Dendritic cell treated with granulocyte-macrophage colony-stimulating factor and Interleukin-4, amounts not matched to agents 40 ng/mL and 50 ng/mL, for 4 days (primary cell): ENCODE measurements at regions not wholly inside any gene's neighbourhood (a gene's known extent, or its start where the extent isn't known, plus 50 kb on each side); places are given as distances from the start of the nearest gene placed in this dataset.

Experiments used
- H3K27ac Mint-ChIP-seq: one replicate; pipeline ENCODE4 v1.8.0; 2022; ENCODE audit warnings: mild to moderate bottlenecking, mixed read lengths
- H3K27me3 Mint-ChIP-seq: one replicate; pipeline ENCODE4 v1.8.0; 2022; ENCODE audit warnings: mild to moderate bottlenecking, mixed read lengths
- H3K36me3 Mint-ChIP-seq: one replicate; pipeline ENCODE4 v1.8.0; 2022; ENCODE audit warnings: low read depth, mixed read lengths
- H3K4me1 Mint-ChIP-seq: one replicate; pipeline ENCODE4 v1.8.0; 2022; ENCODE audit warnings: low read depth, mixed read lengths
- H3K4me3 Mint-ChIP-seq: one replicate; pipeline ENCODE4 v1.8.0; 2022; ENCODE audit warnings: mild to moderate bottlenecking, moderate library complexity, mixed read lengths
- H3K9me3 Mint-ChIP-seq: one replicate; pipeline ENCODE4 v1.8.0; 2022; ENCODE audit warnings: mixed read lengths
- intact Hi-C: fragments of 100-400 bp; cut with micrococcal nuclease; formaldehyde crosslinking; loops from one replicate; pipeline ENCODE4 v1.15.0; 2022

DNA sequence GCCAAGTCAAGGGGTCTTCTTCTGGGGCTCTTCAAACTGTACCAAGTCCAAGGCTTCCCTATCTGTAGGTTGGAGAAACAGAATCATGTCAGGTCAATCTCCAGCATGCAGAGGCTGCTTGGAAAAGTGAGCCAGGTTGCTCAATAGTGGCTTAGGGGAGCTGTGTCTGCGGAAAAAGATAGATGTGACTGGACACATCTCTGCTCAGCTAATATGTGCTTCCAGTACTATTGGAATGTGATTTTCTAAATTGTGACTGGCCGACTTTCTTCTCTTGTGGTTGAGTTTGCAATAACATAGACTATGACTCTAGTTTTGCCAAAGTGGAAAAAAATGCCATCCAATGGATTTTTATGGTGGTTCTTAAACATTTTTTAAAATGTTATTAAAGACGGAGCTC is 136.7 kb downstream of the BOD1 start:
- H3K27me3 Mint-ChIP-seq: peaks cover 5% of the 10 kb centered on the region
- H3K4me1 Mint-ChIP-seq: no peaks in the 10 kb centered on the region
- H3K36me3 Mint-ChIP-seq: no peaks in the 10 kb centered on the region
- H3K9me3 Mint-ChIP-seq: no peaks in the 10 kb centered on the region
- H3K27ac Mint-ChIP-seq: no peak overlapping the region
- intact Hi-C loops: no loop called here
- H3K4me3 Mint-ChIP-seq: no peak overlapping the region

DNA sequence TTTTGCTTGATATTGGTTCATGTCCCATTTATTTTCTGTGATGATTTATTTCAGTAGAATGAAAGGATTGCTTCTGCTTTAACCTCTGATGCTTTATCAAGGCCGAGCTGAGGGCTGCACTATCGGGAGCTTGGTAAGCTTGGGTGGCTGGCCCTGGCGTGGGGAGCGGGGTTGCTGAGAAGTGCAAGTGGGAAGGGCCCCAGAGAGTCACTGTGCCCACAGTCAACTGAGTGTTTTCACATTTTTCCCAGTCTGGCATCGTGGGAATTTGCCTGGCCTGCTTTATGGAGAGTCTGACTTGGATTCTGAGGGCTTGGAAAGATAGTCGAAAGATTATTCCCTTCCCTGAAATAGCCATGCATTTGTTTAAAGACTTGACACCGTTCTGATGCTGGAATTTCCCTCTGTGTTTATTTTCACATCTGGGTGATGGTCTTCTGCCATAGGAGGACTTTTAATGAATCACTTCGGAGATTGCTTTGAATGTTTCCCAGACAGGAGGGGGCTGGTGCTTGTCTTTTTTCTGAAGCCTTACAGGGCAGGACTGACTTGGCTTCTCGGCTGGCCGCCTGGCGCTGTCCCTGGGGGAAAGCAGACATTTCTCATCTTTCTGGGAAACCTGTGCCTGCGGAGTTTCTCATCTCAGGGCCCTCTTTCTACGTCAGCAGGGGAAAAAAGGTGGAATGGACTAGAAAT is 139.0 kb downstream of the BOD1 start:
- H3K36me3 Mint-ChIP-seq: no peaks in the 10 kb centered on the region

GRCh38 chr5:173475780-173476179 is 140.7 kb downstream of the BOD1 start:
- H3K27ac Mint-ChIP-seq: no peak overlapping the region
- H3K36me3 Mint-ChIP-seq: no peaks in the 10 kb centered on the region
- intact Hi-C loops: no loop called here
- H3K9me3 Mint-ChIP-seq: no peaks in the 10 kb centered on the region
- H3K4me1 Mint-ChIP-seq: no peaks in the 10 kb centered on the region
- peaks cover 14% of the 10 kb centered on the region for H3K27me3 Mint-ChIP-seq
- H3K4me3 Mint-ChIP-seq: no peak overlapping the region

More for the DNA sequence above, 139.0 kb downstream of the BOD1 start:
- Mint-ChIP-seq H3K4me1 (no peaks in the 10 kb centered on the region), H3K27ac (no peak overlapping the region), H3K27me3 (peaks cover 14% of the 10 kb centered on the region), H3K4me3 (no peak overlapping the region), H3K9me3 (no peaks in the 10 kb centered on the region)
- intact Hi-C loops: no loop called here

DNA sequence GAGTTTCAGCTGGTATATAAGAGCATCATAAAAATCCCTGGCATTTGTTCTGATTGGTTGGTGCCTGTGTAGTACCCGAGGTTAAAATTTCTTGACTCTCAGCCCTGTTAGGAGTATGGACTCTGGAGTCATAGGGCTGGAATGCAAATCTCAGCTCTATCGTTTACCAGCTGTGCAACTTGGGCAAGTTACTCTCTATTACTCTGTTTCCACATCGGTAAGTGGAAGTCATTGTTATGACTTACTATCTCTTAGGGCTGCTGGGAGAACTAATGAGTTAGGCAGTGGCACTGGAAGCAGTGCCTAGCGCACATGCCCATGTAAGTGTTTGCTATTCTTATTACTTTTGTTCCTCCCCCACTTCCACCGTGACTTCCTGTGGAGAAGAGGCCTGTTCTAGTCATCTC is 141.6 kb downstream of the BOD1 start:
- H3K4me1 Mint-ChIP-seq: no peaks in the 10 kb centered on the region
- no peak overlapping the region for H3K27ac Mint-ChIP-seq
- intact Hi-C loops: no loop called here
- H3K27me3 Mint-ChIP-seq: peaks cover 14% of the 10 kb centered on the region
- no peak overlapping the region for H3K4me3 Mint-ChIP-seq
- H3K36me3 Mint-ChIP-seq: no peaks in the 10 kb centered on the region
- H3K9me3 Mint-ChIP-seq: no peaks in the 10 kb centered on the region

DNA sequence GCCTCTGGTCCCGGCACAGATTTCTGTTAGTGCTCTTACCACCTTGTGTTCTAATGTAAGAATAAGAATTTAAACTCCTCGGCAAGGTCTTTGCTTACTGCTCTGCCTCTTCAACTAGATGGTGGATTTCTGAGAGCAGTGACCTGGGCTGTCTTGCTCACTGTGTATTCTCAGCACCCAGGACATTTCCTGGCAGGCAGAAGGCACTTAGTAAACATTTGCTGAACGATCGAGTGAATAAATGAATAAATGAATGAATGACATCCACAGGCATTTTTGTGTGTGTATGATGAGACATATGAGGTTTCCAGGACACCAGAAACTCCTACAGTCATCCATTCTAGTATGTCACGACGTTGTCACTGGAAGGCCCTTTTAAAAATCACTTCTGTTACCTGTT is 143.2 kb downstream of the BOD1 start:
- Mint-ChIP-seq H3K4me1 (no peaks in the 10 kb centered on the region), H3K27me3 (peaks cover 14% of the 10 kb centered on the region), H3K9me3 (no peaks in the 10 kb centered on the region), H3K36me3 (no peaks in the 10 kb centered on the region), H3K27ac (no peak overlapping the region), H3K4me3 (no peak overlapping the region)
- intact Hi-C loops: no loop called here

- Mint-ChIP-seq H3K4me1 (no peaks in the 10 kb centered on the region), H3K4me3 (no peak overlapping the region), H3K27ac (no peak overlapping the region), H3K27me3 (peaks cover 14% of the 10 kb centered on the region), H3K36me3 (no peaks in the 10 kb centered on the region), H3K9me3 (no peaks in the 10 kb centered on the region)
- intact Hi-C loops: no loop called here
Observed at GRCh38 chr5:173472784-173473278, 143.6 kb downstream of the BOD1 start.

DNA sequence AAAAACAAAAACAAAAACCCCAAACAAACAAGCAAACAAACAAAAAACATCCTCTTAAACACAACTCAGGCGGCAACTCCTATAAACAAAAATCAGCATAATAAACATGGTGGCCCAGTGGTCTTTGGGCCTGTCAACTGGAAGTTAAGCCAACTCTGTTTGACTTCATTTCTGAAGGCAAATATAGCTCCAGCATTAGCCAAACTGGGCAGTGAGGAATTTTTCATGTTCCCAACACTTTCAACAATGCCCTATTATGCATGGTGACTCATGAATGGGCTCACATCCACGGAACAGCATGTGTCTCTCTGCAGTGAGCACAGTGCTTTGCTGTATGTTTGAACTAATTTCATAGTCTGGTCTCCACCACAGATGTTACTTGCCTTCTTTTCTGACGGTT is 143.9 kb upstream of the STC2 start:
- Mint-ChIP-seq H3K4me3 (no peak overlapping the region), H3K27me3 (peaks cover 13% of the 10 kb centered on the region), H3K36me3 (no peaks in the 10 kb centered on the region), H3K4me1 (no peaks in the 10 kb centered on the region), H3K9me3 (peaks cover 1% of the 10 kb centered on the region), H3K27ac (no peak overlapping the region)
- intact Hi-C loops: no loop called here

DNA sequence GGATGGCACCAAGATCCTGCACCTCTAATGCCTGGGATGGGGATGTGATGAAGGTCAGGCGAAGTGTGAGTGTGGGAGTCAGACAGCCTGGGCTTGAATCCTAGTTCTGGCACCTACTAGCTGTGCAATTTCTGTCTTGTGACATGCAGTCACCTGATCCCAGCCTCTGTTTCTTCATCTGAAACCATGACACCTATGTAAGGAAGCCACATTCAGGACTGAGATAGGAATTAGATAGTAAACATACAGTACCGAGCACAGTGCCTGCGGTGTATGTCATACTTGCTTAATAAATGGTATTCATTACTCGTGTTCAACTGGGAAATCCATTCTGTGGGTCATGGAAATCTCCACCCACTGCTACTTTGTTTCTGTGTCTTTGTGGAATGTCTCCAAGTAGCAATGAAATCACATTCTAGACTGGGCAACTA is 140.6 kb upstream of the STC2 start:
- peaks cover 21% of the 10 kb centered on the region for H3K9me3 Mint-ChIP-seq
- no peaks in the 10 kb centered on the region for H3K36me3 Mint-ChIP-seq
- no peak overlapping the region for H3K4me3 Mint-ChIP-seq
- H3K4me1 Mint-ChIP-seq: no peaks in the 10 kb centered on the region
- no peak overlapping the region for H3K27ac Mint-ChIP-seq
- H3K27me3 Mint-ChIP-seq: peaks cover 7% of the 10 kb centered on the region
- intact Hi-C loops: no loop called here

DNA sequence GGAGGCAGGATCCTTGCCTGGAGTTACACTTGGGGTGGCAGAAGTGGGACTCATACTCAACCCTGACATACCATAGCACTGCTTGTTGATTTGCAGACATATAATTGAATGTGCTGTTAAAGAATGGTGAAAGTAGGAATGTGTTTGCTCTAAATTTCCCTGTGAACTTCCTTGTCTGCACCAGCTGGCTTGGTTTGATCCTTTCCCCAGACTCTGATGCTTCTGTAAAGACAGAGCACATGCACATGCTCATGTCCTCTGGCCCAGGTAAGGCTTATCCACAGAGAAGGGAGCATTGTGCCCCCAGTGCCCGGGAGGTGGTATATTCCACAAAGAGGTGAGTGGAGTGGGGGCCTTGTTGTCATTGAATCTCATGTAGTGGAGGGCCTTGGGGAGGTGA is 138.0 kb upstream of the STC2 start:
- Mint-ChIP-seq H3K36me3 (no peaks in the 10 kb centered on the region), H3K4me1 (no peaks in the 10 kb centered on the region), H3K27me3 (peaks cover 1% of the 10 kb centered on the region), H3K27ac (no peak overlapping the region), H3K9me3 (peaks cover 21% of the 10 kb centered on the region), H3K4me3 (no peak overlapping the region)
- intact Hi-C loops: no loop called here

GRCh38 chr5:173464813-173465212 is 136.6 kb upstream of the STC2 start:
- no peaks in the 10 kb centered on the region for H3K4me1 Mint-ChIP-seq
- intact Hi-C loops: no loop called here
- H3K4me3 Mint-ChIP-seq: no peak overlapping the region
- no peaks in the 10 kb centered on the region for H3K36me3 Mint-ChIP-seq
- peaks cover 21% of the 10 kb centered on the region for H3K9me3 Mint-ChIP-seq
- H3K27me3 Mint-ChIP-seq: peaks cover 1% of the 10 kb centered on the region
- no peak overlapping the region for H3K27ac Mint-ChIP-seq

- Mint-ChIP-seq H3K27me3 (no peaks in the 10 kb centered on the region), H3K36me3 (no peaks in the 10 kb centered on the region), H3K4me3 (no peak overlapping the region), H3K4me1 (peaks cover 11% of the 10 kb centered on the region), H3K9me3 (peaks cover 21% of the 10 kb centered on the region), H3K27ac (no peak overlapping the region)
- intact Hi-C loops: no loop called here
Observed at GRCh38 chr5:173463207-173463606, 135.0 kb upstream of the STC2 start.

GRCh38 chr5:173458828-173459609 is 130.8 kb upstream of the STC2 start:
- peaks cover 23% of the 10 kb centered on the region for H3K4me1 Mint-ChIP-seq
- H3K27ac Mint-ChIP-seq: no peak overlapping the region
- no peaks in the 10 kb centered on the region for H3K27me3 Mint-ChIP-seq
- H3K36me3 Mint-ChIP-seq: no peaks in the 10 kb centered on the region
- H3K9me3 Mint-ChIP-seq: no peaks in the 10 kb centered on the region
- intact Hi-C loops: no loop called here
- no peak overlapping the region for H3K4me3 Mint-ChIP-seq

GRCh38 chr5:173457482-173457881 is 129.3 kb upstream of the STC2 start:
- intact Hi-C loops: no loop called here
- Mint-ChIP-seq H3K4me1 (peaks cover 24% of the 10 kb centered on the region), H3K4me3 (no peak overlapping the region), H3K9me3 (no peaks in the 10 kb centered on the region), H3K27ac (no peak overlapping the region), H3K27me3 (no peaks in the 10 kb centered on the region), H3K36me3 (no peaks in the 10 kb centered on the region)

- Mint-ChIP-seq H3K36me3 (no peaks in the 10 kb centered on the region), H3K4me3 (no peak overlapping the region), H3K9me3 (no peaks in the 10 kb centered on the region), H3K27ac (no peak overlapping the region), H3K4me1 (peaks cover 31% of the 10 kb centered on the region), H3K27me3 (no peaks in the 10 kb centered on the region)
- intact Hi-C loops: no loop called here
Observed at GRCh38 chr5:173456751-173457171, 128.5 kb upstream of the STC2 start.
